ENCODE measurements at regions not wholly inside any gene's neighbourhood (a gene's known extent, or its start where the extent isn't known, plus 50 kb on each side); places are given as distances from the start of the nearest gene placed in this dataset.
"Not testable (repeated sequence)": the region's sequence is repeated elsewhere in the genome, so short reads cannot be mapped to it uniquely, and the experiment has no call there.

DNA sequence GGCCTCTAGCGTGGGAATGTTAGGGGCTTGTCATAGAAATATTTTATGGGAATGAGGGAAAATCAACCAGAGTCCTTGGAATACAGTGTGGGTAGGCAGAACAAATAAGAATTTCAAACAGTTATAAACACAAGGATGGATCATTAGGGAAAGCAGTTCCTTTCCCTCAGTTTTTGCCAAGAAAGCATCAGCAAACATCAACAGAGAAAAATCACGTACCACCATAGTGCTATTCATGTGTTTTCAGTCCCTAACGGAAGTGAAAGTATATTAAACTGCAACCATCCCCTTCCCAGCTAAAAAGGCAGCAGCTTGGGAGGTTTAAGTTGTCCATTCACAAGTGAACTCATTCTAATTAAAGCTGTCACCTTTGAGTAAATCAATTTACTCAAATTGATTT is 334.4 kb upstream of the PCDH18 start:
- H3K4me1 Mint-ChIP-seq (ENCODE audit: low read depth in 2 of 2) = no peaks in the 10 kb centered on the region
- no peaks in the 10 kb centered on the region for H3K36me3 Mint-ChIP-seq
- H3K9me3 Mint-ChIP-seq = no peaks in the 10 kb centered on the region
- H3K4me3 Mint-ChIP-seq = no peak overlapping the region
- H3K27me3 Mint-ChIP-seq = no peaks in the 10 kb centered on the region
- DNase-seq (ENCODE audit: low spot score) = no peak
- no peak for ATAC-seq
- H3K27ac Mint-ChIP-seq = no peak overlapping the region

- no peaks in the 10 kb centered on the region for H3K4me1 Mint-ChIP-seq (ENCODE audit: low read depth in 2 of 2)
- no peaks in the 10 kb centered on the region for H3K27me3 Mint-ChIP-seq
- no peaks in the 10 kb centered on the region for H3K9me3 Mint-ChIP-seq
- H3K36me3 Mint-ChIP-seq = no peaks in the 10 kb centered on the region
- H3K27ac Mint-ChIP-seq = no peak overlapping the region
- ATAC-seq (no peak), DNase-seq (ENCODE audit: low spot score) (no peak)
- no peak overlapping the region for H3K4me3 Mint-ChIP-seq
These were observed 329.4 kb upstream of the PCDH18 start for GRCh38 chr4:137861682-137862081.

- DNase-seq (ENCODE audit: low spot score) (no peak), ATAC-seq (peak in 1 of 2 donors; percentile 43)
- Mint-ChIP-seq H3K27ac (no peak overlapping the region), H3K4me1 (ENCODE audit: low read depth in 2 of 2) (no peaks in the 10 kb centered on the region), H3K9me3 (peaks cover 7% of the 10 kb centered on the region), H3K36me3 (no peaks in the 10 kb centered on the region), H3K27me3 (no peaks in the 10 kb centered on the region), H3K4me3 (no peak overlapping the region)
These were observed 321.1 kb upstream of the PCDH18 start for GRCh38 chr4:137853424-137853823.

DNA sequence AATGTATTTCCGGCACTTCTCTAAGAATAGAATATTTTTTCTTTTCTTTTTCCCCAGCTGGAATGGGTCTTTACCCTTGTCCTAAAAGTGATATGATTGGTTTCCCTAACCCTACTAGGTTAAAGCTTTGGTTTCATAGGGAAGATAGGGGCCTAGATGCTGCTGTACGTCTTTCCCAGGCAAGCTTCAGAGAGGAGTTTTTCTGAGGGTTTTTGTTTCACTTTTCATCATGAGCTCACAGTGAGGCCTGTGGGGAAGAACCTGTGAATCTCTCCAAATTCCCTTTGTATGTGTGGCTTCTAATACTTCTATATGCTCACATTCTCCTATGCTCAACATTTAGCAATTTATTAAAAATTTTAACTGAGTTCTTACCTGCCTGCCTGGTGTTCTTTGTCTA is 320.0 kb upstream of the PCDH18 start:
- Mint-ChIP-seq H3K27ac (no peak overlapping the region), H3K36me3 (no peaks in the 10 kb centered on the region), H3K4me3 (no peak overlapping the region), H3K27me3 (no peaks in the 10 kb centered on the region), H3K9me3 (peaks cover 9% of the 10 kb centered on the region), H3K4me1 (ENCODE audit: low read depth in 2 of 2) (no peaks in the 10 kb centered on the region)
- ATAC-seq (no peak), DNase-seq (ENCODE audit: low spot score) (no peak)

DNA sequence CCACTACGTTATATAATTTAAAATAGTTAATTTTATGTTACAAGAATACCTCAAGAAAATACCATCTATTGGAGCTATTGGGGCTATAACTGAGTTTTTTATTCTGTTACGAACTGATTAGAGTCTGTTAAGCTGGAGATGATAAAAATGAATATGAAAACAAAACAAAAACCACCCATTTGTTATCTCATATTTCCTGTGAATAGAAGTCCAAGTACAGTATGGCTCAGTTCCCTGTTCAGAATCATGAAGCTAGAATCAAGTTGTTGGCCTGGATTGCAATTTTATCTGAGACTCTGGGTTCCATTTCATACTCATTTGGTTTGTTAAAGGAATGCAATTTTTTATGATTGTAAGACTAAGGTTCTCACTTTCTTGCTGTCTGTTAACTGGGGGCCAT is 319.1 kb upstream of the PCDH18 start:
- peaks cover 10% of the 10 kb centered on the region for H3K9me3 Mint-ChIP-seq
- no peak overlapping the region for H3K27ac Mint-ChIP-seq
- H3K27me3 Mint-ChIP-seq = no peaks in the 10 kb centered on the region
- ATAC-seq (no peak), DNase-seq (ENCODE audit: low spot score) (no peak)
- H3K4me3 Mint-ChIP-seq = no peak overlapping the region
- no peaks in the 10 kb centered on the region for H3K4me1 Mint-ChIP-seq (ENCODE audit: low read depth in 2 of 2)
- H3K36me3 Mint-ChIP-seq = no peaks in the 10 kb centered on the region

DNA sequence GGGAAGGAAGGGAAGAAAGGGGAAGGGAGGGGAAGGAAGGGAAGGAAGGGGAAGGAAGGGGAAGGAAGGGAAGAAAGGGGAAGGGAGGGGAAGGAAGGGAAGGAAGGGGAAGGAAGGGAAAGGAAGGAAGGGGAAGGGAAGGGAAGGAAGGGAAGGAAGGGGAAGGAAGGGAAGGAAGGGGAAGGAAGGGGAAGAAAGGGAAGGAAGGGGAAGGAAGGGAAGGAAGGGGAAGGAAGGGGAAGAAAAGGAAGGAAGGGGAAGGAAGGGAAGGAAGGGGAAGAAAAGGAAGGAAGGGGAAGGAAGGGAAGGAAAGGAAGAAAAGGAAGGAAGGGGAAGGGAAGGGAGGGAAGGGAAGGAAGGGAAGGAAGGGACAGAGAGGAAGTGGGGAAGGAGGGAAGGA is 295.7 kb upstream of the PCDH18 start:
- not testable (repeated sequence) for H3K4me3 Mint-ChIP-seq; H3K4me1 Mint-ChIP-seq (ENCODE audit: low read depth in 2 of 2); H3K27ac Mint-ChIP-seq; ATAC-seq; H3K27me3 Mint-ChIP-seq; DNase-seq (ENCODE audit: low spot score); H3K36me3 Mint-ChIP-seq
- H3K9me3 Mint-ChIP-seq = peaks cover 17% of the 10 kb centered on the region

GRCh38 chr4:137825505-137825904 is 293.2 kb upstream of the PCDH18 start:
- Mint-ChIP-seq H3K4me3 (no peak overlapping the region), H3K27me3 (no peaks in the 10 kb centered on the region), H3K4me1 (ENCODE audit: low read depth in 2 of 2) (no peaks in the 10 kb centered on the region), H3K27ac (no peak overlapping the region), H3K36me3 (peaks cover 4% of the 10 kb centered on the region), H3K9me3 (peaks cover 10% of the 10 kb centered on the region)
- DNase-seq (ENCODE audit: low spot score) (no peak), ATAC-seq (no peak)

- Mint-ChIP-seq H3K36me3 (peaks cover 4% of the 10 kb centered on the region), H3K27me3 (no peaks in the 10 kb centered on the region), H3K4me3 (no peak overlapping the region), H3K27ac (no peak overlapping the region), H3K9me3 (peaks cover 10% of the 10 kb centered on the region), H3K4me1 (ENCODE audit: low read depth in 2 of 2) (no peaks in the 10 kb centered on the region)
- ATAC-seq (no peak), DNase-seq (ENCODE audit: low spot score) (no peak)
These were observed 290.7 kb upstream of the PCDH18 start for GRCh38 chr4:137823007-137823406.

DNA sequence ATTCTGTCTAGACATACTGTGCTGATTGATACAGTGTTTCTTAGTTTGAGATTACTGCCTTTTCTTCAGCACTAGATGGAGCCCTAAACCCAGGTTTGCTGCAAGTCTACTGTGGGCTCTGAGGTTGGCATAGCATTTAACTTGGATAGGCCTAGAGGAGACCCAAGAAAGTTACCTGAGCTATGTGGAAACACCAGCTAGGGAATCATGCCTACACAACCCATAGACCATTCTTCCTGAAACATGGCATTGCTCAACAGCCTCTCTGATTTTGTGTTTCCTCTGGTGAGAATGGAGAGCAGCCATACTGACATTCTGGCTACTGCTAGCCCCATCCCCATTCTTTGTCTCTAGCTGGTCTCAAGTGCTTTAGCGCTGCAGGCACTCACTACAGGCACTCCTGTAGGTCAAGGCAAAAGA is 287.7 kb upstream of the PCDH18 start:
- no peak for ATAC-seq
- Mint-ChIP-seq H3K36me3 (peaks cover 4% of the 10 kb centered on the region), H3K27me3 (no peaks in the 10 kb centered on the region), H3K9me3 (peaks cover 10% of the 10 kb centered on the region), H3K4me3 (no peak overlapping the region), H3K27ac (no peak overlapping the region), H3K4me1 (ENCODE audit: low read depth in 2 of 2) (no peaks in the 10 kb centered on the region)
- DNase-seq (ENCODE audit: low spot score) = no peak

GRCh38 chr4:137812258-137812657 is 280.0 kb upstream of the PCDH18 start:
- no peaks in the 10 kb centered on the region for H3K27me3 Mint-ChIP-seq
- no peak for DNase-seq (ENCODE audit: low spot score)
- H3K36me3 Mint-ChIP-seq = no peaks in the 10 kb centered on the region
- H3K4me1 Mint-ChIP-seq (ENCODE audit: low read depth in 2 of 2) = no peaks in the 10 kb centered on the region
- no peak overlapping the region for H3K4me3 Mint-ChIP-seq
- H3K27ac Mint-ChIP-seq = no peak overlapping the region
- no peak for ATAC-seq
- H3K9me3 Mint-ChIP-seq = peaks cover 11% of the 10 kb centered on the region

DNA sequence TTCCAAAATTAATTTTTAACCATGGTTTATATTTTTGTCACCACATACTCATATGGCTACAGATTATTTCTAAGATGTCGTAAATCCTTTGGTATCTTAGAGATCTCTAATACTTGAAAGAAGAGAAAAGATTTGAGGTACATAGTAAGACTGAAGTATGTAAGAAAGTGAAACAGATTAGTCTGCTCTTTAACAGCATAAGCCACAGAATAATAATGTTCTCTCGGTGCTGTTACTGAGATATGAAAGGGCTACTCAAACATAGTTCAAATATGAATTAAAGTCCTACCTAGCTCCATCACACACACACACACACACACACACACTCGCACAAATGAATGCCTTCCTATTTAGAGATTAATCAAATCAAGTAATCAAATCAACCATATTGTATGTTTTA is 274.1 kb upstream of the PCDH18 start:
- DNase-seq (ENCODE audit: low spot score) (no peak), ATAC-seq (no peak)
- Mint-ChIP-seq H3K9me3 (peaks cover 11% of the 10 kb centered on the region), H3K4me3 (no peak overlapping the region), H3K36me3 (no peaks in the 10 kb centered on the region), H3K4me1 (ENCODE audit: low read depth in 2 of 2) (no peaks in the 10 kb centered on the region), H3K27me3 (no peaks in the 10 kb centered on the region), H3K27ac (no peak overlapping the region)

DNA sequence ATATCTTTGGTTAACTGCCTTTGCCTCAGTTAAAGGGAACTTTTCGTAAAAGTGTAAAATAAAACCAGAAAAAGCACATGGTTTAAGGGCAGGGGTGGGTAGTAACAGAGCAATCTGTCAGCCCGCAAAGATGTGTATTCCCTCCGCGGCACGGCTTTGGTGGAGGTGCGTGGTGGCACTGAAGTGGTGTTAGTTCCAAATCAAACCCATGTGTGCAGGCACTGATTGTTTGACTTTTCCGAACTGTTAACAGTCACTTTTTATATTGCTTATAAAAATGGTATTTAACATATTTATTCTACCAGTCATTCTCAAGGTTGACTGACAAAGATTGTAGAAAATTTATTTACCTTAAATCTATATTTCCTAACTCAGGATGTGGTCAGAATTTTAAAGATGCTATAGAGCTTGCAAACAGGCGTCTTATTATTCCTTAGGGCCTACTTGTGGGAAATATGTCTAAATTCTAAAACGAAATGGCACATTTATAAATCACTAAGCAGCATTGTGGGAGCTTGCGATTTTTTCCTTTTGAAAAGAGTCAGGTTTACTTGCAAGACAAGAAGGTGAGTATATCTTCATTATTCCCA is 272.7 kb upstream of the PCDH18 start:
- Mint-ChIP-seq H3K36me3 (no peaks in the 10 kb centered on the region), H3K27ac (no peak overlapping the region), H3K27me3 (no peaks in the 10 kb centered on the region), H3K9me3 (peaks cover 10% of the 10 kb centered on the region), H3K4me1 (ENCODE audit: low read depth in 2 of 2) (no peaks in the 10 kb centered on the region), H3K4me3 (no peak overlapping the region)
- DNase-seq (ENCODE audit: low spot score) = no peak
- ATAC-seq = no peak

DNA sequence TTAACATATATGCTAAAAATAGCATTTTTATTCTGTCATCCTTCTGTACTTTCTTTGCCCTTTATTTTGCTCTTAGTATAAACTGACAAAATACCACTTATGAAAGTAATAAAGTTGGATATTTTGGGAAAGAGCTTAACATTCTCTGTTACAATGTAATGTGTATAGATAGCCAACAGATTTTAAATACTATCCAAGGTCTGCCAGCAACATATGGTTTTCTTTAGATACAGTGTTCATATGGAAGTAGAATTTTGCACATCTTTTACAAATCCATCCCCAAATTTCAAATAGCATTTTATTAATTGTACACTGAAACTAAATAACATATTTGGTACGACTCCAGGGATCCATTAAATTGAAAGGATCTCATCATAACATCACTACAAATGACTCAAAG is 268.6 kb upstream of the PCDH18 start:
- no peak for ATAC-seq
- Mint-ChIP-seq H3K36me3 (no peaks in the 10 kb centered on the region), H3K4me1 (ENCODE audit: low read depth in 2 of 2) (no peaks in the 10 kb centered on the region)

GRCh38 chr4:137794764-137795254 is 262.5 kb upstream of the PCDH18 start:
- H3K36me3 Mint-ChIP-seq = no peaks in the 10 kb centered on the region
- H3K4me1 Mint-ChIP-seq (ENCODE audit: low read depth in 2 of 2) = no peaks in the 10 kb centered on the region
- H3K27me3 Mint-ChIP-seq = no peaks in the 10 kb centered on the region
- no peak overlapping the region for H3K27ac Mint-ChIP-seq
- no peak overlapping the region for H3K4me3 Mint-ChIP-seq
- ATAC-seq = no peak
- H3K9me3 Mint-ChIP-seq = peaks cover 6% of the 10 kb centered on the region
- DNase-seq (ENCODE audit: low spot score) = no peak

More for the DNA sequence above, 268.6 kb upstream of the PCDH18 start:
- no peak for DNase-seq (ENCODE audit: low spot score)
- no peaks in the 10 kb centered on the region for H3K27me3 Mint-ChIP-seq
- no peak overlapping the region for H3K27ac Mint-ChIP-seq
- H3K4me3 Mint-ChIP-seq = no peak overlapping the region
- peaks cover 5% of the 10 kb centered on the region for H3K9me3 Mint-ChIP-seq

DNA sequence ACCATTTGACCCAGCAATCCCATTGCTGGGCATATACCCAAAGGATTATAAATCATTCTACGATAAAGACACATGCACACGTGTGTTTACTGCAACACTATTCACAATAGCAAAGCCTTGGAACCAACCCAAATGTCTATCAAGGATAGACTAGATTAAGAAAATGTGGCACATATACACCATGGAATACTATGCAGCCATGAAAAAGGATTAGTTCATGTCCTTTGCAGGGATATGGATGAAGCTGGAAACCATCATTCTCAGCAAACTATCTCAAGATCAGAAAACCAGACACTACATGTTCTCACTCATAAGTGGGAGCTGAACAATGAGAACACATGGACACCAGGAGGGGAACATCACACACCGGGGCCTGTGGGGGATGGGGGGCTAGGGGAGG is 257.0 kb upstream of the PCDH18 start:
- H3K4me3 Mint-ChIP-seq; H3K4me1 Mint-ChIP-seq (ENCODE audit: low read depth in 2 of 2); DNase-seq (ENCODE audit: low spot score); H3K36me3 Mint-ChIP-seq; H3K27me3 Mint-ChIP-seq; H3K27ac Mint-ChIP-seq; ATAC-seq: not testable (repeated sequence)
- H3K9me3 Mint-ChIP-seq = peaks cover 26% of the 10 kb centered on the region
